ENCODE measurements at regions not wholly inside any gene's neighbourhood (a gene's known extent, or its start where the extent isn't known, plus 50 kb on each side); places are given as distances from the start of the nearest gene placed in this dataset.

DNA sequence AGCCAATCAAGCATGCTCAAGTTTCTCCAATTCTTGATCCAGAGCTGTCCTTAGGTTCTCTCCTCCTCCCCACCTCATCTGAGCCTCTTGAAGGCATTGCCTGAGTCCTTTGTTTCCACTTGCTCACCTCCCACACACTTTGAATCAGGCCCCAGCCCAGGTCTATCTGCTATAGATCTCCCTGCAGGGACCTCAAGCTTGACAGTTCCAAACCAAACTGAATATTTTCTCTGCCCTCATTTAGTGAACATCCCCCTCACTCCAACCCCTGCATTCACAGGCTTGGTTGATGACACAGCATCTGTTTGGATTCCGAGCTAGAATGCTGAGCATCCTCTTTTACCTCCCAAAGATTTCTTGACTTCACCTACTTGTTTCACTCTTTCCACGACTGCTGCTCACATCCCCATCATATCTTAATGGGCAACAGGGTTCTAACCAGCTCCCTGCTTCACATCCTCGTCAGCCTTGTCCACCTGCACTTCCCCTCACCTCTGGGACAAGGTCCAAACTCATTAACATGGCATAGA, 474.5 kb downstream of the ZSWIM6 start:
- POLR2A ChIA-PET: no interaction called here

DNA sequence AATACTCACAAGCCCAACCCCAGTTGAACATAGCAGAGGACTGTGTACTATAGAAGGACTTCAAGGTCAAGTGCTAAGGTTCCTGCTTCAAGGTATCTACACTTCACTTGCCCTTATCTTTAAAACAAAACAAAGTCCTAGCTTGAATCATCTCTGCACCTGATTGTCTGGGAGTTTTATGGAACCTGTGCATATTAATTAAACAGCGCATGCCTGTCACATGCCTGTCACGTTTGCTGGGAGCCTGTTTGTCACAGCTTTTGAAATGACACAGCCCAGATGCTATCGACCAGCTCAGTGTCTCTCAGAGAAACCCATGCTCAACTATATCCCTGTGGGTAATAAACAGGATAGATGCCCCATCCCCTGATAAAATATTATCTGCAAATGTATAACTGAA, 476.0 kb downstream of the ZSWIM6 start:
- DNase-seq (ENCODE audit: extremely low spot score): no peak
- TF ChIP-seq, protein P1, sequence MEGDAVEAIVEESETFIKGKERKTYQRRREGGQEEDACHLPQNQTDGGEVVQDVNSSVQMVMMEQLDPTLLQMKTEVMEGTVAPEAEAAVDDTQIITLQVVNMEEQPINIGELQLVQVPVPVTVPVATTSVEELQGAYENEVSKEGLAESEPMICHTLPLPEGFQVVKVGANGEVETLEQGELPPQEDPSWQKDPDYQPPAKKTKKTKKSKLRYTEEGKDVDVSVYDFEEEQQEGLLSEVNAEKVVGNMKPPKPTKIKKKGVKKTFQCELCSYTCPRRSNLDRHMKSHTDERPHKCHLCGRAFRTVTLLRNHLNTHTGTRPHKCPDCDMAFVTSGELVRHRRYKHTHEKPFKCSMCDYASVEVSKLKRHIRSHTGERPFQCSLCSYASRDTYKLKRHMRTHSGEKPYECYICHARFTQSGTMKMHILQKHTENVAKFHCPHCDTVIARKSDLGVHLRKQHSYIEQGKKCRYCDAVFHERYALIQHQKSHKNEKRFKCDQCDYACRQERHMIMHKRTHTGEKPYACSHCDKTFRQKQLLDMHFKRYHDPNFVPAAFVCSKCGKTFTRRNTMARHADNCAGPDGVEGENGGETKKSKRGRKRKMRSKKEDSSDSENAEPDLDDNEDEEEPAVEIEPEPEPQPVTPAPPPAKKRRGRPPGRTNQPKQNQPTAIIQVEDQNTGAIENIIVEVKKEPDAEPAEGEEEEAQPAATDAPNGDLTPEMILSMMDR (IDR thresholded peaks at IDR 0.05; ENCODE audit: control extremely low read depth, extremely low read depth, low read depth, missing control alignments): no peak
- POLR2A ChIA-PET: no interaction called here
- CTCF ChIA-PET: interaction anchor here (1.2 to 1.7 kb wide), 2 partner anchors 10 to 13 kb away, joined by 3 read pairs; no protein-coding TSS in a partner anchor

More for the DNA sequence above, 474.5 kb downstream of the ZSWIM6 start:
- DNase-seq (ENCODE audit: extremely low spot score): no peak
- TF ChIP-seq, protein P1 (IDR thresholded peaks at IDR 0.05; ENCODE audit: control extremely low read depth, extremely low read depth, low read depth, missing control alignments): no peak
- CTCF ChIA-PET: interaction anchor here (1.7 kb wide), 1 partner anchor 8 kb away, joined by 3 read pairs; no protein-coding TSS in a partner anchor

DNA sequence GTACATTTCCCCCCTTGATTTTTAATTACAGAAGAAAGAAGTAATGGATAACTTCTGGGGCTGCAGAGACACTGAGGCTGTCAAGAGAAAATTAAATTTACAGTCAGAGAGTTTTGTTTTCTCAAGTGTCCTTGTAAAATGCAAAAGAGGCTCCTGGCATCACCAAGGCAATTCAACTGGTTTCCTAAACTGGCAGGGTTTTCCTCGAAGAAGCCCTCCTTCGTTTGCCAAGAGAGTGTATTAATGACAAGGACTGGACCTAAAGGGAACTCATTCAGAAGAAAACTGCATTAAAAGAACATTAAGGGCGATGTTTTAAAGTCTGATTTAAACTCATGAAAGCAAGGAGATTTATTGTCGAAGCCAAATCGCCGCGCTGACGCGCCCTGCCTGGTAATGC, 476.9 kb downstream of the ZSWIM6 start:
- TF ChIP-seq, protein P1 (IDR thresholded peaks at IDR 0.05; ENCODE audit: control extremely low read depth, extremely low read depth, low read depth, missing control alignments): no peak
- ChIA-PET POLR2A (no interaction called here), CTCF (interaction anchor here (1.2 to 1.5 kb wide), 2 partner anchors 12 to 753 kb away, joined by 3 read pairs; no protein-coding TSS in a partner anchor)
- DNase-seq (ENCODE audit: extremely low spot score): no peak

DNA sequence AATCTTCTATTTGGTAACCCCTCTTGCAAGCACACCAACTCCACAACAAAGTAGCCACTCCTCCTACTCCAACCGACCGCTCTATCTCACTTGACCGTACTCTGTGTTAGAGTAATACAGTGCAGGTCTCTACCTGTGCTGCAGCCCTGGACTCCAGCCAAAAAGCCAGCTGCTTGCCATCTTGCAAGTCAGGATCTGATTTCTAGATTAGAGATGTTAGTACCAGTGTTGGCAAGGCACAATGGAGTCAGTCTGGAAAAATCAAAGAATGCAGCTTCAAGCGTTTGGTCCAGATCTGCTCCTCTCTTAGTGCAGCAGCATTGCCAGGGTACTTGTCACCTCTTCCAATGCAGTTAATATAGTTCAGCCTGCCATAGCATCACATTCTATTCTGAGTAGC, 477.6 kb downstream of the ZSWIM6 start:
- TF ChIP-seq, protein P1 (IDR thresholded peaks at IDR 0.05; ENCODE audit: control extremely low read depth, extremely low read depth, low read depth, missing control alignments): no peak
- ChIA-PET POLR2A (no interaction called here), CTCF (interaction anchor here (1.5 kb wide), 1 partner anchor 754 kb away, joined by 3 read pairs; no protein-coding TSS in a partner anchor)
- DNase-seq (ENCODE audit: extremely low spot score): no peak

DNA sequence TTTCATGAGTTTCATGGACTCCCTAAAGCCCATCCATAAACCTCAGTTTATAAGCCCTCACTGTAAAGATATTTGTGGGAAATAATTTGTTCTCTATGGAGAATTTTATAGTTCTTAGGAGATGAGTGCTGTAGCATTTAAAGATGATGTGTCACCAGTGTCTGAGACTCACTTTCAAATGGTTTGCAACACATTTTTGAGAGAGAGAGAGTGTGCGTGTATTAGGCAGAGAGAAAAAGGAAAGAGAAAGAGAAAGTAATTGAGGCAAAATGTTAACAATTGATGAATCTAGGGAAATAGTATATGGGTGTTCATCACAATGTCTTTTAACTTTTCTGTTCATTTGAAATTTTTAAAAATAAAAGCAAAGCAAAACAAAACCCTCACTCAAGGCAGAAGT, 479.0 kb downstream of the ZSWIM6 start:
- POLR2A ChIA-PET: no interaction called here
- DNase-seq (ENCODE audit: extremely low spot score): no peak
- TF ChIP-seq, protein P1 (IDR thresholded peaks at IDR 0.05; ENCODE audit: control extremely low read depth, extremely low read depth, low read depth, missing control alignments): no peak
- CTCF ChIA-PET: no interaction called here

DNA sequence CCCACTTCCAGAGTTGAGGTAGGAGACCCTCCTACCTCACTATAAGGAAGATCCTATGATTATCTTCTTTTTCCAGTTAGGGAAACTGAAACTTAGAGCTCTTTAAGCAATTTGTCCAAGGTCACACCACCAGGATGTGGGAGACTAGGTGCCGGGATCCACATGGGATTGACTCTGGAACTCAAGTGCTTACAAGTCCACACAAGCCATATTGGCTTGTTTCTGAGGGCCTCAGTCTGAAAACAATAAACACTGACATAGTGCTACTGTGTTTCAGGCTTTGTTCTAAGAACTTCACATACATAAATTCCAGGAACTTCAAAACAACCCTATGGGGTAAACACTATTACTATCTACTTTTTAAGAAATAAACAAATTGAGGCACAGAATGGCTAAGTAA, 481.3 kb downstream of the ZSWIM6 start:
- POLR2A ChIA-PET: no interaction called here
- TF ChIP-seq, protein P1 (IDR thresholded peaks at IDR 0.05; ENCODE audit: control extremely low read depth, extremely low read depth, low read depth, missing control alignments): no peak
- DNase-seq (ENCODE audit: extremely low spot score): no peak
- CTCF ChIA-PET: no interaction called here

All from GM10248 (cell line).